NCI-H345 treated with DMSO at 0.1 percent for 48 hours (cell line): ENCODE measurements at regions not wholly inside any gene's neighbourhood (a gene's known extent, or its start where the extent isn't known, plus 50 kb on each side); places are given as distances from the start of the nearest gene placed in this dataset.
"Not testable (repeated sequence)": the region's sequence is repeated elsewhere in the genome, so short reads cannot be mapped to it uniquely, and the experiment has no call there.

ENCODE experiments used
- DNase-seq: peaks from one replicate; lab custom pipeline; 2025; ENCODE audit not compliant: unreplicated experiment; lab: John Stamatoyannopoulos, UW

DNA sequence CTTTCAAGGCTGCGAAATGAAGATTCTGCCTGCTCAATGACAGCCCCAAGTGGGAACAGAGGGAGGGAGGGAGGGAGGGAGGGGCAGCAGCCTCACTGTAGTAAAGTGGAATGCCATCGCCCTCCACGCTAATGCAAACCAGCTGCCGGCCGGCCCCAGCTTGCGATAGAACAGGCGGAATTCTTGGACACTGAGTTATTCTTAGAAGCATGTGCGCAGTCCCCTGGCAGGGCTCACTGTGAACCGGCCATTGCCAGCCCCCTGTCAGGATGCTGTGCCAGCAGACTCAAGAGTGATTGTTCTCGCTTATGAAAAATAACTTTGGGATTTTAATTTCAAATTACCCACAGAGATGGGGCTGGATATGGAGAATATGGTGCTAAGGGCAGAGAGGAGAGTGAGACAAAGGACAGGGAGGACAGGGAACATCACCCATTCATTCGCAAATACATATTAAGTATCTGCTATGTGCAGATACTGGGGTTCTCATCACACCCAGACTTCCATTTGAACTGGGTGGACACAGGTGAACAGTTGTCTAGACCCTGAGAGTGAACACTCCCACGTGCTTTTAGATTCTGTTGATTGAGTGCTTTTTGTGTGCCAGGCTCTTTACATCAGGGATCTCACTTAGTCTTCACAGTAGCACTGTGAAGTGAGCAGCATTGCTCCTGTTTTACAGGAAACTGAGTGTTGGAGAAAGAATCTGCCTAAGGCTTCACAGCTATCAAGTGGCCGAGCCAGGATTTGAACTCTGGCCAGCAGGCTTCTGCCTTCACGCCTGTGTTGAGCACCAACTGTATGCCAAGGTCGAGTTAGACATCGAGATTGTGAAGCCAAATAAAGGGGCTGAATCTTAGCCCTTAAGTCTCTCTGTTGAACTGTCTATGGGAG lies 192.9 kb downstream of the C12orf75 start:
- DNase-seq = no peak

DNA sequence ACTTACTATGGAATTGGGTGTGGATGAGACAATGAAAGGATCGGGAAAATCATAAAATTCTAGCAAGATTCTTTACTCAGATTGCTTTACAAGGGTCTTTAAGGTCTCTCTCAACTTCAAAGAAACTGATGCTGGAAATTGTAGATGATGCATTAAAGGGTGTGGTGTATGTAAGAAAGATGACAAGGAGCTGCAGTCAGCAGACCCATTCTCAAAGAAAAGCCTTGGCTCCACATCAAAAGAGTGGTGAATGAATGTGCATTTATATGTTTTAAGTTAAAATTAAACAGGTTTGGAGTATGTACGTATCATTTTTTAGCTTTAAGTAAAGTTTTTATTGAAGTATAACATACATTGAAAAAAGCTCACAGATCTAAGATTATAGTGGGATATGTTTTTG lies 194.5 kb downstream of the C12orf75 start:
- no peak for DNase-seq

DNA sequence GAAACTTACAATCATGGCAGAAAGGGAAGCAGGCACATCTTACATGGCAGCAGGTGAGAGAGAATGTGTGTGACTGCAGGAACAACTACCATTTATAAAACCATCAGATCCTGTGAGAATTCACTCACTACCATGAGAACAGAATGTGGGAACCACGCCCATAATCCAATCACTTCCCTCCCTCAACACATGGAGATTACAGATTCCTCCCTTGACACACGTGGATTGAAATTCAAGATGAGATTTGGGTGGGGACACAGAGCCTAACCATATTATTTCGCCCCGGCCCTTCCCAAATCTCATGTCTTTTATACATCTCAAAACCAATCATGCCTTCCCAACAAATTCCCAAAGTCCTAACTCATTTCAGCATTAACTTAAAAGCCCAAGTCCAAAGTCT lies 203.6 kb downstream of the C12orf75 start:
- no peak for DNase-seq

DNA sequence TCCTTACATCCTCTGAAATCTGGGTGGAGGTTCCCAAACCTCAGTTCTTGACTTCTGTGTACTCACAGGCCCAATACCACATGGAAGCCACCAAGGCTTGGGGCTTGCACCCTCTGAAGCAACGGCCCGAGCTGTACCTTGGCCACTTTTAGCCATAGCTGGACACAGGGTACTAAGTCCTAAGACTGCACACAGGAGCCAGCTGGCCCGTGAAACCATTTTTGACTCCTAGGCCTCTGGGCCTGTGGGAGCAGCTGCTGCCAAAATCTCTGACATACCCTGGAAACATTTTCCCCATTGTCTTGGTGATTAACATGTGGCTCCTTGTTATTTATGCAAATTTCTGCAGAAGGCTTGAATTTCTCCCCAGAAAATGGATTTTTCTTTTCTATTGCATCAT lies 204.5 kb downstream of the C12orf75 start:
- not testable (repeated sequence) for DNase-seq

DNA sequence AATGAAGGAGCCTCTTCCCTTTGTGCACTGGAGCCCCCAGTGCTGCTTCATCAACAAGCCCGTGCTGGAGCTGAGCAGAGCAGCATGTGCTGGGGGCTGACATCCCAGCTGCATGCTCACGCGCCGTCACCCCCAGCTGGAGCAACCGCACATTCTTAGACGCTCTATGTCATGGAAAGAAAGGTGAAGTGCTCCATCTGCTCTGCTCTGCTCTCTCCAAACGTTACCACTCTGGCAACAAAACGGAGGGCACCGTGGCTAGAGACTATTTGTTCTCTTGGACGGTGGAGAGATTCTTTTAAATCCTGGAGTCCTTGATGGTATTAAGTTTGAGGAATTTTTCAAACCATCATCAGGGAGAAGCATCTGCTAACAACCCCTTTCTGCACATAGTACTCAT lies 208.4 kb downstream of the C12orf75 start:
- no peak for DNase-seq

DNA sequence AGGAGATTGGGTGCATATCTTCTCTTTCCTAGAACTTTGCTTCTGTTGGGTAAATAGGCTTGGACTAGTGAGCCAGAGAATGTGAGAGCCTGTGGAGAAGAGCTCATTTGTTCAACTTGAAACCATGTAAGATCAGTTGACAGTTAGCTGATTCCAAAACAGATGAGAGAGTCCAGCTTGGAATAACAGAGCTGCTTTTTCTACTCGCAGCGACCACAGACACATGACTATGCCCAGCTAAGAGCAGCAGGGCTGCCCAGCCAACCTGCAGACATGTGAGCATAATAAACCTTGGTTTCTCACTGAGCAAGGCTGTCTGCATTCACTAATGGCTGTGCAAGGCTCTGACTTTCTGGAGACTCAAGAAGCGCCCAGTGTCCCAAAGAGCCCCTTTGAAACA lies 209.2 kb downstream of the C12orf75 start:
- no peak for DNase-seq

DNA sequence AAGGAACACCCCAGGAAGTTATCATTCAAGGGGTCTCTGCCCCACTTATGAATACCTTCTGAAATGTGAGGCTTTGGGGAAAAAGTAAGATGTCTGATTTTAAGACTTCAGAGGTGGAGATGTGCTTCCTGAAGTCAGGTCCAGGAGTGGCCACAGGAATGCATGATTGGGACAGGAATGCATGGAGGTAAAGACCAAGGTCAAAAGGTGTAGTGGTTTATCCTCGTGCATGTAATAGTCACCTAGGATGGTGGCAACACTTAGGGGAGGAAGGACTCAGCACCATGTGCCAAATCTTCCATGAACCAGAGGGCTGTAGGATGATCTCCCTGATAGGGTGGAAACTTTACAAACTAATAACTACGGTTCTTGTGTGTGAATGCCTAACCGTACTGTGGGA lies 217.3 kb downstream of the C12orf75 start:
- DNase-seq = no peak

DNA sequence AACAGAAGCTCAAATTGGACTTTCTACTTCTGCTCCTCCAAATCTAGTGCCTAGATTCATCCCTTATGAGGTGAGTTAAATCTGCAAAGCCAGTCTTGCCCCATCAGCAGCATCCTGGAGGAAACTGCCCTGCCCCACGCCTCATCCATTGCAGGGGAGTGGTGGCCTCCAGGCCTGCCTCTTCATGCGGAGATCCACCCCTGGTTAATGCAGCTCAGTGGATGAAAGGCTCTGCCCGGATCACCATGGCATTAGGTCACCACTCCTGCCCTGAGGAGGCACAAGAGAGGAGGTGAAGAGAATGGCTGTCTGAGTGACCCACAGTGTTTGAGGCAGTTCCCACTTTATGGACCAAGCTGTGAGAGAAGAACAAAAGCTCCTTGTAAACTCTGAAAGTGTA lies 218.1 kb downstream of the C12orf75 start:
- no peak for DNase-seq

DNA sequence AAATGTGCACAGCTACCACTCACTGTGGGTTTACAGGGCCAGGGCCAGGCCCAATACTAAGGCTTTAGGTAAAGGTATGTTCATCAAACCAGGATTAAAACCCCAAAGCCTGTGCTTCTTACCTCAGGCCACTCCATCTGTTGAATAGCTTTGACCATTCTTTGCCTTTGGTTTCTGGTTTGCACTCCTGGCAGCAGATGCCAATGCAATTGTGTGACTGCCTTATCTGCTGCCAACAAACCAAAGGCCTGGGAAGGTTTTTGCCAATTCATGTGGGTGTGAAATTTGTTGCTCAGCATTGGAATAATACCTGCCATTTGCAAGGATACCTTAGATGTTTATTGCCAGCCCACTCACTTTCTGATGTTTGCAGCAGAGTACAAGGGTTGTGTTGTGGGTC lies 221.6 kb downstream of the C12orf75 start:
- DNase-seq = no peak

DNA sequence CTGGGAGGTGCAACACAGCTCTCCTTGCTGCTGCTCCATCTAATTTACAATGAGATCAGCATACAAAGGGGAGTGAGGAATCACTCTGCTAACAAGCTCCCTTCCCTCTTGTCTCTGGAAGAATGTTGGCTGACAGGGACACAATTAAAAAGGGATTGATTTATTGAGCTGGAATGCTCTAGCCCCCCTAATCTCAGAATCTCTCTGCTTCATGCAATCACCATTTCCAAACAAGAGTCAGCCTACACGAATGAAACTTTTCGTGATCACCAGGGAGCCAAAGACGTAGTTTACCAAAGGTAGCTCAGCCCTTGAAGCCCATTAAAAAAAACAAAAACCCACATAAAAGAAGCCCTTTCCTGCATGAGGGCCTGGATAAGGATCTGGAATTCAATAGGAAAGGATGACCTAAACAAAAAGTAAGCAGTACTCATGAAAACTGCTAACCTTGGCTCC lies 223.8 kb downstream of the C12orf75 start:
- no peak for DNase-seq

DNA sequence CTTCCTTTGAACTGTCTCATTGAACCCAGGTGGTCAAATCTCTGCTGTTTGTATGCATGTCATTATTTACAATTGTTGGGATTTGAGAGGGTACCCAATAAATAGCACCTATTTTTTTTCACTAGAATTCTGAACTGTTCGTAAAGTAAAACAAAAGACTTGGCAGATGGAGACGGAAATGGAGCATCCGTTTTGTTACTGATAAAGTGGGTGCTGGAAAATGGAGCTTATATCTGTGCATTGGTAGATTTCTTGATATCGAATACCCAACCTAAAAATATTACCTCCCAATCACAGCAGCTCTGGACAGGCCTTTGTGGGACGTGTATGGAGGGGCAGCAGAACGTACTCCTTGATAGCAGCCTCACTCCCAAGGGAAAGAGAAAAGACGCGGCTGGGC lies 224.4 kb downstream of the C12orf75 start:
- DNase-seq = no peak

DNA sequence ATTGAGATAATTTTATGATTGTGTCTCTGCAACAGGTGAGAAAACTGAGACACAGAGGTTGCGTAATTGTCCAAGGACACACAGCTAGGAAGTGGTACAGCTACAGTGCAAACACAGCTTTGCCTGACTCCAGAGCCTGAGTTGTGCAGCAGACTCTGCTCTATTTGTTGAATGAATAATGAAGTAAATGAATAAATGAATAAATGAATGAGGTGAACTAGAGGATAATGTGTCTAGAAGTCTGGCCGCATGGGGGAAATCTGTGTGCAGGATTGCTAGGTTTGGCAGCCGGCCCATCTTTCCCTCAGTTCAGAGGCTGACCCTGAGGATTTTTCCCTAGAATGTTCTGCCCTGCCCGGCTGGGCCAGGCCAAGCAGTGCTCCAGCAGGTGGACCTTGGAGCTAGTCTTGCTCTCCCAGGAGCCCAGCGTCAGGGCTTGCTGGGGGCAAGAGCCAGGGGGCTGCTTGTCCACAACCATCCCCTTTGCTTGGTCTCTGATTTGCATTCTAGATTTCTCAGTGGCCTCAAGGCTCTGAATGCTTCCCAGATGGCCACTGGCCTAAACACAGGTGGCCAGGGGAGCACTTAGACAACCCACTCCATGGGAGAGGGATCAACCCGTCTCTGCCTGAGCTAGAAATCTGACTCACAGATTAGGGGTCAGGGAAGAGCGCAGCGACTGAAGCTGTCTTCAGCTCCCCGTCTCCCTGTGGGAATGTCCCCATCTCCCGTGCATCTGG lies 225.2 kb downstream of the C12orf75 start:
- DNase-seq = no peak

DNA sequence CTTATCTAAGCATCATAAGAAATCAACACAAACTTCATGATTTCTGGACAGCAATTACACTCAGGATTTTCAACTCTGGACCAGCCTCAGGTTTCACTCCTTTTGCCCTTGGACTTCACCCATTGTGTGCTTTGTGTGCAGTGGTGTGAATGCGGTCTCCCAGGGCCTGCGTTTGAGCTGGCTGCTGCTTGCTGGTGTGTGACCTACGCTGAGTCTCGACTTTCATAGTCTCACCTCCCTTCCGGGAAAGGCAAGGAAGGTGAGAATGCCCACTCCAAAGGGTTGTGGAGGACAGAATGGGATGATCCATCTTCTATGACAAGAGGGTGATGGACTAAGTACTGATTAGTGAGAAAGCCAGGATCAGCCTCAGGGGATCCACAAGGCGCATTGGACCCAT lies 228.8 kb downstream of the C12orf75 start:
- DNase-seq = no peak

DNA sequence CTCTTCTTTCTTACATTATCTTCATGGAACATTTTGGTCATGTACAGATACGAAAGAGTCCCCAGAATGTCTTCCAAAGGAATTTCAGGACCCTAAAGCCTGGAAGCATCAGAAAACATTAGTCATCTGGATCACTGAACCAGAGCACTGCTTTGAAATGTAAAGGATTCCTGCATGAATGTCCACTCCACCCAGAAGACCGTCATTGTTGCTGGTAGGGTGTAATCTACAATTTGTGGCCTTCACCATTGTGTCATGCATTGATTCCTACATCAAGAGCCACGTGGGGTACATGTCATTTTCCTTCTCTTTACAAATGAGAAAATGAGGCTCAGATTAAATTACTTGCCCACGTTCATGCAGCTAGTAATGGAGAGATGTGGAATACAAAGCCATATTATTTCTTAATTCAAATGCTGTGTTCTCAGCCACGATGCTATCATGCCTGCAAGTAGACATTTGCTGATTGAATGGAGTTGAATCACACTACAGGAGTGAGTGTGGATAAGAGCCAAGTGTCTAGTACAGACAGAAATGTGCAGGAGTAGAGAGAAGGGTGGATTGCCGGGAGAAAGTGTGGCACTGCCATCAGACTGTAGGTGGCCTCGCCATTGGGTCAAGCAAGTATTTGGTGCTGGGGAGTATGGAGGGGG lies 231.2 kb downstream of the C12orf75 start:
- no peak for DNase-seq

DNA sequence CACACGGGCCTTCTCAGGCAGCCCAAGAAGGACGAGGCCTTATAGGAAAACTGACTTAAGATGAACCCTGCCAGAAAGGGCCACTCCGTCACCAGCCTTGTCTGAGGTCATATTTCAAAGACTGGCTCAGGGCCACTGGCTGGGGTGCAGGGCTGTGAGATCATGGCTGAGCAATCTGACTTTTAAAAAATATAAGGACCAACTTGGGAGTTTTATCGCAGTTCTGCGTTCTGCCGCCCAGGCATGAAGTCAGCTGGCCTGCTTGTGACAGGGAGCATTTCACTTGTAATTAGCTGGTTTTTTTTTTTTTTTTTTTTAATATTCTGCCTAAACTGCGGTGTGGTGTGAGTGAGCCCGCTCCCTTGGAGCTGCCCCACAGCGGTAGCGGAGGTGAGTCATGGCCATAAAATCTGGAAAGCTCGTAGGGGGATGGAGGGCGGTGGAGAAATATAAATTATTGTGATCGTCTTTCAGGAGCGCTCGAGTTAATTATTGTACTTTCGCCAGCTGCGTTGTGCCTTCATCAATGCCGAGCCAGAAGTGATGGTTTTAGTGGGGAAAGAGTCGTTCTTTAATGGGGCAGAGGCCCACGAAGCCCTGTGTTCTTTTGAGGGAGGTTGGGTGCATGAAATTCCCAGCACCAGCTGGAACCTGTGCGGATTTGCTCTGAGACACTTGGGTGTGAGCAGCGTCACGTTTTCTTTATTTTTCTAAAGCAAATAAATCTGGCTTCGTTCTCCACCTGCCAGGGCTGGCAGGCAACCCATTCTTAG lies 231.9 kb downstream of the C12orf75 start:
- DNase-seq = no peak

DNA sequence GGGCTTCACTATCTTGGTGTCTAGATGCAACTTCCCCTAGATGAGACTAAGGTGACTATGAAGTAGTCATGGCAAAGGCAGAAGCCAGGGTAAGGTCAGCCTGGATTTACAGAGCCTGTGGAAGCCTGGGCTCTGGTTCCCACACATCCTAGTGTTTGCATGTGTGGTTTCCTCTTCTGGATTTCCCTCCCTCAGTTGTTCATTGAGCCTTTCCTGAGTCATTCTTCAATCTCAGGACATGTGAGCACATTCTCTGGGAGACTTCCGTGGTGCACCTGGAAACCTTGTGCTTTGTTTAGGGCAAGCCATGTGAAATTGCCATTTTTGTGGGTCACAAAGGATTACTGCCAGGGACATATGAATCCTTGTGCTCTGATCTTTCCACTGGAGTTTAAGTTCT lies 236.6 kb downstream of the C12orf75 start:
- DNase-seq = no peak

DNA sequence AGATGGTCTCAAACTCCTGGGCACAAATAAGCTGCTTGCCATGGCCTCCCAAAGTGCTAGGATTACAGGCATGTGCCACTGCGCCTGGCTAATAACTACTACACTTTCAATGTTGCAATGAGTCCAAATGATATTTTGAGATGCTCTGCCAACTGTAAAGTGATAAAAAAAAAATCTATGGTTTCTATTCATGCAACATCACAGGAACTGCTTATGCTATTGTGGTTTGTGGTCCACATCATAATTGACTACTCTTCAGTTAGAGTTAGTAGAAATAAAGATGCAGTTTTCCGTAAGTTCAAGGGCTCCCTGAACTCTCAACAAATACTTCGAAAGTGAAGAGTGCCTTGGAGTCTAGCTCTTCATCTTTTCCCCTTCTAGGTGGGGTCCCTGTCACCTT lies 239.4 kb downstream of the C12orf75 start:
- no peak for DNase-seq

DNA sequence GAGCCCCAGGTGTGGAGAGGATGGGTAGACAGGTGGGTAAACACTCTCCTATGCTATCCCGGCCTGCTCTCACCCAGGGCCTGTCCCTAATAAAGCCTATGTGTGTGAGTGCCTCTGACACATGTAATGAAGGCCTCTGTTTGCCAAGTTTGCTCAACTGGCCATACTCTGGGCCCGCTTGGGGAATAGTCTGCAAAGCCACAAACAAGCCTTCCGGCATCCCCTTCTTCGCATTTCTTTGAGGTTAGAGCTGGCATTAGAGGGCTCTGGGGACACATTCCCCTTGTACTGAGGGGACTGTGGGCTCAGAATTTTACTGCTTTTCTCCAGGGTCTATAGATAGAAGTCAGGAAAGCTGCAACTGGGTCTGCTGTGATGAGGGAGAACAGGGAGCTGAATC lies 240.5 kb downstream of the C12orf75 start:
- DNase-seq = no peak

DNA sequence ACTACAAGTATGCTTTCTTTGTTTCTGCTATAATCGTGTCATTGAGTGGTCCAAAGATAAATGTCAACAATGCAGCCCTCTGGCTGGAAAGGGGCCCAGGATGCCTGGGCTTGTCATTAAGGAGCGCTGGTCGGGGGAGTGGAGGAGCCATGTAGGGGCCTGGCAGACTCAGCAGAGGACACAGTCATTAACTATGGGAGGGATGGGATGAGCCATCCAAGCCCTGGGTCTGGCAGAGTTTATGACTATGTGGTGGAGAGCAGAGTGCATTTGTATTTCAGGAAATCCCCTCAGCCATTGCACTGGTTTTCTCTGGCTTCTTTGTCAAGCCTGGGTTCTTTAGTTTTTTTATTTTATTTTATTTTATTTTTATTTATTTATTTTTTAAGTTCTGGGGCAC lies 243.1 kb downstream of the C12orf75 start:
- DNase-seq = no peak

DNA sequence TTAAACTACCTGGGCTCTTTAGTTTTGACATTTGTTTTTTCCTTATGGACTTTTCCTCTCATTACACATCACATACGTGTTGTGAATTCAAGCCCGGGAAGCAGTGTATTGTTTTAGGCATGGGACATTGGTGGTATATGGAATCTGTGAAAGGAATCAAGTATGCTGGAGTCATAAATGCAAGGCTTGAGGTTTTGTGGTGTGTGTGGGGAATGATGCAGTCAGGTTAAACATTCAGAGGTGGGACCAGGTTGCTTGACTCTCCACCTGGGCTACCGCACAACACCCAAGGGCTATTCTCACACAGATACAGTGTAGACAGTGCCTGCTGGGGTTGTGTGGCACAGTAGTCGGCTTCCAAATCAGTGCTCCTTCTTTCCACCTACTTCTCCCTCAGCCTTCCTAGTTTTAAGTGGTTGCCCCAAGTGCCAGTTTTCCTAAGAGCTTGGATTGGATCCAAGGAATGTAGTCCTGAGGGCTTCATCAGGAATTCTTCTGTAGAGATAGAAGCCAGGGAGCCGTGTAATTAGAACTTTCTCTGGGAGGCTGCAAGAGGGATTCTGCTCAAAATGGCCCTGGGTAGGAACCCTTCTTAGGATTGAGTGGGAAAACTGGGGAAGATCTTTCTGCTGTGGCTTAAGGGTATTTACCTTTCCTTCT lies 243.7 kb downstream of the C12orf75 start:
- DNase-seq = no peak

DNA sequence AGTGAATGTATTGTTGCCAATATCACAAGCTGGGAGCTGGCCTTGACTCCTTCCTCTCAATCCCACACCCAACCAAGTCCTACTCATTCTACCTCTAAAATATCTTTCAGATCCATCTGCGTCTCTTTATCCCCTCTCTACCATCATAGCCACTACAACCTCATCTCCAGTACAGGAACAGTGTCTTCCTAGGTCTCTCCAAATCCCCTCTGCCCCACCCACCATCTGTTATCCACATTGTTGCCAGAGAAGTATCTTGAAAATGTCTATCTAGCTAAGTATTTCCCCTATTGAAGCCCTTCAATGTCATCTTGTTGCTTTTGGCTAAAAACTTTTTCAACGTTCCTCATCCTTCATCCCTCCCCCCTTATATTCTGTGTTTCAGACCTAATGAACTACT lies 244.7 kb downstream of the C12orf75 start:
- DNase-seq = no peak
